Karpas-422 (cell line): ENCODE measurements at regions not wholly inside any gene's neighbourhood (a gene's known extent, or its start where the extent isn't known, plus 50 kb on each side); places are given as distances from the start of the nearest gene placed in this dataset.
"Not testable (repeated sequence)": the region's sequence is repeated elsewhere in the genome, so short reads cannot be mapped to it uniquely, and the experiment has no call there.

ENCODE experiments used
- DNase-seq: peaks from one replicate; pipeline ENCODE4 v3.0.0-alpha.2; 2015
- H2AFZ ChIP-seq: fragments of 200-600 bp; sonication (generic); 2 replicates; pipeline ENCODE4 v1.6.1; 2014; ENCODE audit warnings: antibody characterized with exemption, low read length, mixed read lengths
- H3K27ac ChIP-seq: fragments of 200-600 bp; sonication (generic); 2 replicates; pipeline ENCODE4 v1.5.1; 2014; ENCODE audit warnings: mild to moderate bottlenecking, low read length, moderate library complexity
- H3K27me3 ChIP-seq: fragments of 200-600 bp; sonication (generic); 2 replicates; pipeline ENCODE4 v1.6.1; 2014; ENCODE audit warnings: low read length, mixed read lengths
- H3K36me3 ChIP-seq: fragments of 200-600 bp; sonication (generic); 2 replicates; pipeline ENCODE4 v1.6.1; 2014; ENCODE audit warnings: low read length, mixed read lengths; ENCODE audit not compliant: insufficient read depth
- H3K4me1 ChIP-seq: fragments of 200-600 bp; sonication (generic); 2 replicates; pipeline ENCODE4 v1.6.1; 2014; ENCODE audit warnings: mild to moderate bottlenecking, low read length, mixed read lengths
- H3K4me2 ChIP-seq: fragments of 200-600 bp; sonication (generic); 2 replicates; pipeline ENCODE4 v1.6.1; 2014; ENCODE audit warnings: low read length, low read depth, mild to moderate bottlenecking; ENCODE audit not compliant: poor library complexity, severe bottlenecking
- H3K4me3 ChIP-seq: fragments of 200-600 bp; sonication (generic); 2 replicates; pipeline ENCODE4 v1.5.1; 2014; ENCODE audit warnings: mild to moderate bottlenecking, antibody characterized with exemption, low read length, mixed read lengths
- H3K79me2 ChIP-seq: fragments of 200-600 bp; sonication (generic); 2 replicates; pipeline ENCODE4 v1.6.1; 2014; ENCODE audit warnings: mild to moderate bottlenecking, low read length, mixed read lengths
- H3K9ac ChIP-seq: fragments of 200-600 bp; sonication (generic); 2 replicates; pipeline ENCODE4 v1.6.0; 2014; ENCODE audit warnings: low read length
- H3K9me2 ChIP-seq: fragments of 200-600 bp; sonication (generic), shearing (Covaris generic); replicated peaks from 2 replicates; pipeline ENCODE4 v1.6.0; 2014; ENCODE audit warnings: mild to moderate bottlenecking, low read length, moderate library complexity; ENCODE audit not compliant: insufficient read depth
- H3K9me3 ChIP-seq: fragments of 300-700, 200-600 bp; sonication (generic); 2 replicates; pipeline ENCODE4 v1.6.1; 2014; ENCODE audit warnings: low read length, mixed read lengths
- H4K20me1 ChIP-seq: fragments of 200-600 bp; sonication (generic); 2 replicates; pipeline ENCODE4 v1.6.1; 2014; ENCODE audit warnings: mild to moderate bottlenecking, antibody characterized with exemption, low read length, low read depth; ENCODE audit not compliant: insufficient read depth

DNA sequence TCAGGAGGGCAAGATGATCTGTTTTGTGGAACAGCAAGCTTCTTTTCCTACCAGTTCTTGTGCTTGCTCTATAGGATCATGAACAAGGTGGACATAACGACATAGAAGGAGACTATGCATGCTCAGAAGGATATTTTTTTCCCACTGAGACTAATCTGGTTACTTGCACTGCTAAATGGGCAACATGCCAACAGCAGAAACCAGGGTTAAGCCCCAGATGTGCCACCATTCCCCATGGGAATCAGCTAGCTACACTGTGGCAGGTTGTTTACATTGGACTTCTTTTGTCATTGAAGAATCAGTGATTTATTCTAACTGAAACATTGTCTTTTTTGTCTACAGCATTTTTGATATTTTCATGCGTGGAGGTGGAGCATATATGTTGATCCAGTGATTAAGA, 165.6 kb downstream of the C4orf33 start:
- no peak overlapping the region for H3K27ac ChIP-seq
- H3K9ac ChIP-seq: no peak overlapping the region
- H4K20me1 ChIP-seq: no peaks in the 10 kb centered on the region
- no peaks in the 10 kb centered on the region for H3K9me3 ChIP-seq
- H3K4me1 ChIP-seq: peaks cover 53% of the 10 kb centered on the region
- no peaks in the 10 kb centered on the region for H3K79me2 ChIP-seq
- H3K9me2 ChIP-seq: no peaks in the 10 kb centered on the region
- peak overlapping the region; percentile 4 for H3K4me2 ChIP-seq
- H3K4me3 ChIP-seq: no peak overlapping the region
- H3K27me3 ChIP-seq: no peaks in the 10 kb centered on the region
- peak; percentile 64 for DNase-seq
- H3K36me3 ChIP-seq: no peaks in the 10 kb centered on the region
- H2AFZ ChIP-seq: no peak overlapping the region

DNA sequence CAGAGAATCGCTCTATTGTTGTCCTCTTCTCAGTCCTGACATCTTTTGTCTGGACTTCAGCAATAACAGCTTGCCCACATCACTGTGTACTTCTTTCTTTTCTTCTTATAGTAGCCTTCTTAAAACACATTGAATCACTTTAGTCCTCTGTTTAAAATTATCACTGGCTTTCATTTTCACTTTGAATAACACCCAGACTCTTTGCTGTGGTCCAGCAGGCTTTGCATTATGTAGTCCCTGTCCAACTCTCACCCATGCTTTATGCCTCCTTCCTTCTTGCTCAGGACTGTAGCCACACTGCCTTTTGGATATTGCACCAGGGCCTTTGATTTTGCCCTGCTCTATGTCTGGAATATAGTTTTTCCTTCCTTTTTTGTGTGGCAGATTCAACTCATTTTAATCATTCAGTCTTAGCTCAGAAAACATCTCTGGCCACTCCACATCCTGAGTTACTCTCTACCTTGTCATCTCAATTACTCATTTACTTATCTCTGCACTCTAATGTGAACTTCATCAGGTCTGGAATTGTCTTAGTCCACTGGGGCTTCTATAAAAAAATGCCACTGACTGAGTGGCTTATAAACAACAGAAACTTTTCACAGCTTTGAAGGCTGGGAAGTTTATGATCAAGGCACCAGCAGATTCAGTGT, 168.2 kb downstream of the C4orf33 start:
- no peak for DNase-seq
- Histone ChIP-seq H3K9ac (peak overlapping the region; percentile 34), H2AFZ (peak overlapping the region; percentile 46), H3K4me3 (peak overlapping the region; percentile 5; the same call in 1 of the 2 replicates), H3K27me3 (no peaks in the 10 kb centered on the region), H3K4me1 (peaks cover 62% of the 10 kb centered on the region), H3K9me2 (no peaks in the 10 kb centered on the region), H3K36me3 (no peaks in the 10 kb centered on the region), H3K27ac (peak overlapping the region; percentile 75), H4K20me1 (no peaks in the 10 kb centered on the region), H3K79me2 (no peaks in the 10 kb centered on the region), H3K9me3 (no peaks in the 10 kb centered on the region), H3K4me2 (peak overlapping the region; percentile 30)

DNA sequence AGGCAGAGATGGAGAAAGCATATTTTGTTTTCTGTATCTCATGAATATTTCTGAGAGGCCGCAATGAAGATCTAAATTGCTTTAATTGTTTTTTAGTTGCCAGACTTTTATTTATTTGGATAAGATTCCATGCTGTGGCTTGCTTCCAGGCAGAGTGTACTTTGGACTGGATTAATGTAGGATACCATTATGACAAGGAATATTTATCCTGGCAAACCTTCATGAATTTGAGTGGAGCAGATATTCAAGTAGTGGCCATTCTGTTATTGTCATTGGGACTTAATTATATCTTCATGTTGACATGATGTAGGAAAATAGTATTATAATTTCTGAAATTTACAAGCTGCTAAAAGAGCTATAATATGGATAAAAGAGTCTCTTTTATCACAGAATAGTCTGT, 182.9 kb downstream of the C4orf33 start:
- no peaks in the 10 kb centered on the region for H3K9me3 ChIP-seq
- no peak overlapping the region for H3K4me3 ChIP-seq
- H2AFZ ChIP-seq: no peak overlapping the region
- no peak overlapping the region for H3K4me2 ChIP-seq
- H3K27ac ChIP-seq: no peak overlapping the region
- H3K27me3 ChIP-seq: no peaks in the 10 kb centered on the region
- DNase-seq: no peak
- H4K20me1 ChIP-seq: no peaks in the 10 kb centered on the region
- no peak overlapping the region for H3K9ac ChIP-seq
- no peaks in the 10 kb centered on the region for H3K4me1 ChIP-seq
- no peaks in the 10 kb centered on the region for H3K9me2 ChIP-seq
- no peaks in the 10 kb centered on the region for H3K79me2 ChIP-seq
- H3K36me3 ChIP-seq: no peaks in the 10 kb centered on the region

DNA sequence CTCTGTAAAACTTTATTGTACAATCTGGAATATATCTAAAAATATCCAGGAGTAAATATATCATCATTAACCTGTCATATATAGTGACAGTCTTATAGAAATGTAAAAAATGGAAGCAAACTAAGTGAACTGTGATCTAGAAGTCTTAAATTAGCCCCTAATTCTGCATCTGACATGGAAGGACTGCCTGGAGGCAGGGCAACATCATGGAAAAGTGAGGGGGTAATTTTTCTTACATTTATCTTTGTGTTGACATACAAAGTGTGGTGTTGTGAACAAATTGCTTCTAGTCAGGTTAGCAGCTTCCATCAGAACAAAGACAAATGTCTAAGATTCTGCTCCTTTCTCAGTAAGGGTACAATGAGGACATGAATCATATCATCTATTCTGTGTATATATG, 186.3 kb downstream of the C4orf33 start:
- Histone ChIP-seq H3K27ac (no peak overlapping the region), H3K9me3 (no peaks in the 10 kb centered on the region), H3K27me3 (no peaks in the 10 kb centered on the region), H3K4me2 (no peak overlapping the region), H3K36me3 (no peaks in the 10 kb centered on the region), H3K4me3 (no peak overlapping the region), H3K9ac (no peak overlapping the region), H3K4me1 (no peaks in the 10 kb centered on the region), H3K9me2 (no peaks in the 10 kb centered on the region), H4K20me1 (no peaks in the 10 kb centered on the region), H3K79me2 (no peaks in the 10 kb centered on the region), H2AFZ (no peak overlapping the region)
- no peak for DNase-seq

DNA sequence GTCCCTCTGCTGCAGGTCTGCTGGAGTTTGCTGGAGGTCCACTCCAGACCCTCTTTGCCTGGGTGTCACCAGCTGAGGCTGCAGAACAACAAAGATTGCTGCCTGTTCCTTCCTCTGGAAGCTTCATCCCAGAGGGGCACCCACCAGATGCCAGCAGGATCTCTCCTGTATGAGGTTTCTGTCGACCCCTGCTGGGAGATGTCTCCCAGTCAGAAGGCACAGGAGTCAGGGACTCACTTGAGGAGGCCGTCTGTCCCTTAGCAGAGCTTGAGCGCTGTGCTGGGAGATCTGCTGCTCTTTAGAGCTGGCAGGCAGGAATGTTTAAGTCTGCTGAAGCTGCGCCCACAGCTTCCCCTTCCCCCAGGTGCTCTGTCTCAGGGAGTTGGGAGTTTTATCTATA, 196.2 kb downstream of the C4orf33 start:
- H3K4me3 ChIP-seq, H4K20me1 ChIP-seq, H2AFZ ChIP-seq, H3K36me3 ChIP-seq, H3K9me2 ChIP-seq, H3K4me1 ChIP-seq, H3K9me3 ChIP-seq, H3K27me3 ChIP-seq, H3K27ac ChIP-seq, H3K79me2 ChIP-seq, H3K9ac ChIP-seq, H3K4me2 ChIP-seq: not testable (repeated sequence)
- peak; percentile 51 for DNase-seq

DNA sequence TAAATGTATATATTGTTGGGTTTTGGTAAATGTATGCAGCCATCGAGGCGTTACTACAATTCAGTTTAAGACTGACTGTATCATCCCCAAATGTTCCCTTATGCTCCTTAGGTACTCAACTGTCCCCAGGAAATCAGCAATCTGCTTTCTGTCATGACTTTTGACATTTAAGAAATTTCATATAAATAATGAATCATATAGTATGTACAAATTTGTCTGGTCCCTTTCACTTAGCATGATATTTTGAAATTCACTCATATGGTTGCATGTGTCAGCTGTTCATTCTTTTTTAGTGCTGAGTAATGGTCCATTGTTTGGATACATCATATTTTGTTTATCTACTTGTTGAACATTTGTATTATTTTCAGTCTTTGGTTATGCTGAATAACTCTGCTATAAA, 218.8 kb downstream of the C4orf33 start:
- H3K9me2 ChIP-seq: no peaks in the 10 kb centered on the region
- no peak for DNase-seq
- H3K4me2 ChIP-seq: no peak overlapping the region
- no peak overlapping the region for H3K27ac ChIP-seq
- no peaks in the 10 kb centered on the region for H3K36me3 ChIP-seq
- no peaks in the 10 kb centered on the region for H3K4me1 ChIP-seq
- H3K9me3 ChIP-seq: no peaks in the 10 kb centered on the region
- peaks cover 3% of the 10 kb centered on the region; the same call in 1 of the 2 replicates for H3K27me3 ChIP-seq
- no peaks in the 10 kb centered on the region for H4K20me1 ChIP-seq
- H3K4me3 ChIP-seq: no peak overlapping the region
- no peaks in the 10 kb centered on the region for H3K79me2 ChIP-seq
- no peak overlapping the region for H2AFZ ChIP-seq
- no peak overlapping the region for H3K9ac ChIP-seq

DNA sequence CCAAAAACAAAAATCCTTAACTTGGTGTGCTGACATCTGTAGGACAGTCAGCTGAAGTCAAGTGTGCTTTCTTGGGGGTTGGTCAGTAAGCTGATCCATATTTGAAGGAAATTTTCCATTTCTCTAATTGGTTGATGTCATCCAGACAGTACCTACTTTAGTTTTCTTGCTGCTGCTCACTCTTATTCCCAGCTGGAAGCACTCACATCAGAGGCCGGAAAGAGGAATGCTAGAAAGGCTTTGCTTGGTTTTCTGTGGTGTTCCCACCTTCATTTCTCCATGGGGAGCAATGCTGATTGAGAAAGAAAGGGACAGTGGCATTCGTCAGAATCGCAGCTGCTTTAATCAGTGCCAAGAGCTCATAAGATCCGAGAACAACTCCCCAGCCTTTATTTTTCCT, 227.0 kb downstream of the C4orf33 start:
- no peaks in the 10 kb centered on the region for H4K20me1 ChIP-seq
- H3K4me2 ChIP-seq: no peak overlapping the region
- H3K79me2 ChIP-seq: no peaks in the 10 kb centered on the region
- no peaks in the 10 kb centered on the region for H3K27me3 ChIP-seq
- no peak for DNase-seq
- no peak overlapping the region for H3K27ac ChIP-seq
- no peaks in the 10 kb centered on the region for H3K9me3 ChIP-seq
- no peak overlapping the region for H2AFZ ChIP-seq
- no peak overlapping the region for H3K4me3 ChIP-seq
- no peaks in the 10 kb centered on the region for H3K36me3 ChIP-seq
- no peaks in the 10 kb centered on the region for H3K9me2 ChIP-seq
- peaks cover 11% of the 10 kb centered on the region for H3K4me1 ChIP-seq
- no peak overlapping the region for H3K9ac ChIP-seq

DNA sequence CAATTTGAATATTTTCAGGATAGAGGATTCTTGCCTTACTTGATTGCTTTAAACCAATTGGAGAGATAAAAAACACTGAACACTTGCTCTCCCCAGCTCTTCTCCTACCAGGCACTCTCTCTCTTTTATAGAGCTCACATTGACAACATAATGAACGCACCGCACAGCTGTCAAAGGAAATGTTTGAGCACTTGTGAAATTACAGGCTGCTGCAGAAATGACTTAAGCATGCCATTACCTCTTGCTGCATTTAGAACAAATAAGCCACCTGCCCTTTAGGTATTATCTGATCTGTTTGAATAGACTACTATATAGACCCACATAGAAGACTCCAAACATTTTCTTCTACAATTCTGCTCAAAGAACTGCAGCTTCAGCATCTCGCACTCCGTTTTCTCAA, 227.7 kb downstream of the C4orf33 start:
- Histone ChIP-seq H3K79me2 (no peaks in the 10 kb centered on the region), H4K20me1 (no peaks in the 10 kb centered on the region), H3K4me3 (no peak overlapping the region), H3K9ac (no peak overlapping the region), H3K27me3 (no peaks in the 10 kb centered on the region), H3K4me2 (no peak overlapping the region), H2AFZ (no peak overlapping the region), H3K9me2 (no peaks in the 10 kb centered on the region), H3K9me3 (no peaks in the 10 kb centered on the region), H3K4me1 (peaks cover 13% of the 10 kb centered on the region), H3K27ac (no peak overlapping the region), H3K36me3 (no peaks in the 10 kb centered on the region)
- no peak for DNase-seq
